GM12878 (cell line): ENCODE measurements at regions not wholly inside any gene's neighbourhood (a gene's known extent, or its start where the extent isn't known, plus 50 kb on each side); places are given as distances from the start of the nearest gene placed in this dataset.

Experiments used
- ATAC-seq: fragments of 200-7000 bp; cut with Tn5 transposase; 3 replicates; pipeline ENCODE4 v1.9.1; 2020; ENCODE audit warnings: mild to moderate bottlenecking, moderate library complexity
- BruUV-seq: library from RNA; stranded (reverse); fragments of 400-500 nt; replicated peaks from 2 replicates; lab custom pipeline; 2021; lab: Mats Ljungman, UMichigan
- CTCF ChIA-PET: fragments of 300-600 bp; sonication (Branson Sonifier 250); formaldehyde crosslinking; extraction: SDS; loops from one replicate; lab custom pipeline; 2021; ENCODE audit warnings: inconsistent platforms; lab: Yijun Ruan, JAX
- POLR2A ChIA-PET: fragments of 350-600 bp; formaldehyde crosslinking; extraction: SDS; loops from one replicate; lab custom pipeline; 2021; ENCODE audit warnings: inconsistent platforms; lab: Charles Lee
- RAD21 ChIA-PET: fragments of 300-600 bp; sonication (Branson Sonifier 250); formaldehyde crosslinking; loops from one replicate; lab custom pipeline; 2023; ENCODE audit warnings: antibody characterized with exemption; ENCODE audit not compliant: unreplicated experiment; lab: Charles Lee
- SMC1A ChIA-PET: fragments of 300-600 bp; sonication (Branson Sonifier 250); formaldehyde crosslinking; loops from one replicate; lab custom pipeline; 2023; ENCODE audit not compliant: unreplicated experiment, uncharacterized antibody; lab: Charles Lee
- DNase-seq: peaks from one replicate; pipeline ENCODE4 v3.0.0-alpha.2; 2011; ENCODE audit warnings: low read depth, low spot score
- FAIRE-seq: peaks from 3 replicates; lab custom pipeline; 2011; peaks lifted over from hg19 to GRCh38; lab: Jason Lieb, UNC
- H2AFZ ChIP-seq: 2 replicates; pipeline ENCODE4 v1.6.0; 2011; ENCODE audit warnings: low read depth, low read length, control low read depth; ENCODE audit not compliant: control insufficient read depth
- H3K27ac ChIP-seq: 2 replicates; pipeline ENCODE4 v1.5.1; 2011; ENCODE audit warnings: control low read depth; ENCODE audit not compliant: control insufficient read depth, insufficient read depth
- H3K27me3 ChIP-seq, 2 experiments: replicated peaks in 1 of 2; 2 replicates each; pipeline versions ENCODE4 v1.6.0 to v1.6.1; 2011; ENCODE audit warnings: low read length in 1 of 2; ENCODE audit not compliant: control insufficient read depth in 2 of 2, insufficient read depth in 2 of 2
- H3K36me3 ChIP-seq, 2 experiments: 2 replicates each; pipeline ENCODE4 v1.5.1; 2011; ENCODE audit warnings: low read length in 1 of 2; ENCODE audit not compliant: control insufficient read depth in 2 of 2, insufficient read depth in 2 of 2
- H3K4me1 ChIP-seq: 2 replicates; pipeline ENCODE4 v1.6.1; 2011; ENCODE audit warnings: mild to moderate bottlenecking, low read length, moderate library complexity, mixed read lengths; ENCODE audit not compliant: control insufficient read depth, insufficient read depth
- H3K4me2 ChIP-seq: 2 replicates; pipeline ENCODE4 v1.6.0; 2011; ENCODE audit warnings: control low read depth; ENCODE audit not compliant: control insufficient read depth, insufficient read depth
- H3K4me3 ChIP-seq: fragments of 200-600 bp; sonication (generic); 2 replicates; pipeline ENCODE4 v1.5.1; 2016
- H3K79me2 ChIP-seq: 2 replicates; pipeline ENCODE4 v1.6.0; 2011; ENCODE audit warnings: low read length; ENCODE audit not compliant: control insufficient read depth, insufficient read depth
- H3K9ac ChIP-seq: 2 replicates; pipeline ENCODE4 v1.8.0; 2011; ENCODE audit warnings: low read length, control low read depth, mixed read lengths; ENCODE audit not compliant: control insufficient read depth, insufficient read depth
- H3K9me3 ChIP-seq: replicated peaks from 3 replicates; pipeline ENCODE4 v1.5.1; 2011; ENCODE audit warnings: mild to moderate bottlenecking, low read length; ENCODE audit not compliant: control insufficient read depth, insufficient read depth
- H4K20me1 ChIP-seq: 2 replicates; pipeline ENCODE4 v1.6.0; 2011; ENCODE audit not compliant: control insufficient read depth, insufficient read depth
- BHLHE40 ChIP-seq, 2 experiments: fragments of 450-650 bp in 1 of 2; IDR thresholded peaks; 2 replicates each; pipeline ENCODE4 v1.6.1; 2011 to 2017; ENCODE audit warnings: low read depth in 2 of 2, borderline replicate concordance in 1 of 2, improper control_type of control experiment in 1 of 2, low read length in 1 of 2, mild to moderate bottlenecking in 1 of 2
- HDAC6 ChIP-seq: fragments of 200-600 bp; sonication (generic); IDR thresholded peaks from one replicate; pipeline ENCODE4 v1.8.0; 2017; ENCODE audit warnings: antibody characterized with exemption; ENCODE audit not compliant: unreplicated experiment
- IRF5 ChIP-seq: fragments of 450-650 bp; IDR thresholded peaks from 2 replicates; pipeline ENCODE4 v1.6.1; 2017; ENCODE audit warnings: borderline replicate concordance
- RB1 ChIP-seq: fragments of 450-650 bp; formaldehyde crosslinking; IDR thresholded peaks from 2 replicates; pipeline ENCODE4 v1.6.1; 2017; ENCODE audit warnings: mild to moderate bottlenecking, borderline replicate concordance
- YBX1 ChIP-seq: fragments of 450-650 bp; IDR thresholded peaks from 2 replicates; pipeline ENCODE4 v1.6.1; 2016; ENCODE audit warnings: antibody characterized with exemption
- ZNF217 ChIP-seq: fragments of 450-650 bp; IDR thresholded peaks from 2 replicates; pipeline ENCODE4 v1.6.1; 2017; ENCODE audit warnings: antibody characterized with exemption, mild to moderate bottlenecking
- ZSCAN29 ChIP-seq: fragments of 450-650 bp; IDR thresholded peaks from 2 replicates; pipeline ENCODE4 v1.6.1; 2017; ENCODE audit warnings: mild to moderate bottlenecking, moderate library complexity
- WGBS: methylation state at CpG from one replicate; pipeline ENCODE4 v1.1.6; 2016; ENCODE audit warnings: low lambda C conversion rate; ENCODE audit not compliant: insufficient replicate concordance, insufficient coverage; ENCODE audit errors: missing lambda C conversion rate; 5-methylcytosine and 5-hydroxymethylcytosine counted together
- in situ Hi-C: fragments of 300-500 bp; cut with MboI; formaldehyde crosslinking; loops from 9 replicates; pipeline ENCODE4 v1.14.3; 2018; ENCODE audit warnings: mixed read lengths
- intact Hi-C: fragments of 100-400 bp; cut with micrococcal nuclease; formaldehyde crosslinking; loops from one replicate; pipeline ENCODE4 v1.14.2; 2022; ENCODE audit not compliant: unreplicated experiment

GRCh38 chr7:17651863-17652385 is 288.4 kb downstream of the SNX13 start:
- POLR2A ChIA-PET = no interaction called here
- RAD21 ChIA-PET = interaction anchor here (0.6 kb wide), 1 partner anchor 73 kb away, joined by 3 read pairs; no protein-coding TSS in a partner anchor
- WGBS = 18% methylated on average over 4 of the region's 4 CpGs
- Histone ChIP-seq H3K36me3 (no peaks in the 10 kb centered on the region), H3K4me3 (no peak overlapping the region), H3K4me2 (no peak overlapping the region), H3K4me1 (no peaks in the 10 kb centered on the region), H2AFZ (no peak overlapping the region), H3K27me3 (no peaks in the 10 kb centered on the region; a peak in 1 of 4 replicates)
- no TSS peak for BruUV-seq
- CTCF ChIA-PET = interaction anchor here (1.2 to 3.4 kb wide), 5 partner anchors 10 to 354 kb away, joined by 3 to 14 read pairs (median 6); partner anchors contain the start of gene AHR
- DNase-seq (no peak), ATAC-seq (no peak)
- in situ Hi-C loops = no loop called here
- TF ChIP-seq IRF5 (no peak), ZSCAN29 (no peak), YBX1 (no peak), RB1 (no peak), HDAC6 (no peak), ZNF217 (no peak), BHLHE40 (IDR thresholded peaks at IDR 0.05; ENCODE audit: borderline replicate concordance in 1 of 2, low read depth in 2 of 2, low read length in 1 of 2) (no peak)
- TF ChIP-seq, all 136 proteins: peak for 0
- intact Hi-C loops = no loop called here
- Histone ChIP-seq H3K79me2 (no peaks in the 10 kb centered on the region), H3K9ac (no peak overlapping the region), H4K20me1 (no peaks in the 10 kb centered on the region), H3K27ac (no peak overlapping the region), H3K9me3 (no peaks in the 10 kb centered on the region)
- FAIRE-seq = no peak
- SMC1A ChIA-PET = interaction anchor here (1.5 to 1.7 kb wide), 2 partner anchors 29 to 350 kb away, joined by 4 read pairs; no protein-coding TSS in a partner anchor
